Right cardiac atrium (tissue), 5 donors: ENCODE measurements at regions not wholly inside any gene's neighbourhood (a gene's known extent, or its start where the extent isn't known, plus 50 kb on each side); places are given as distances from the start of the nearest gene placed in this dataset.

Source experiments
- ATAC-seq, 2 donors: fragments of 200-7000 bp; cut with Tn5 transposase; one replicate each; pipeline versions ENCODE4 v1.8.0 to v1.9.1; 2020; ENCODE audit warnings: moderate library complexity in 2 of 2, mild to moderate bottlenecking in 1 of 2
- DNase-seq, 3 donors: peaks; one replicate each; pipeline ENCODE4 v3.0.0-alpha.2; 2020
- H3K27ac ChIP-seq: one replicate; pipeline ENCODE4 v1.5.1; 2013; ENCODE audit warnings: mild to moderate bottlenecking, low read length, control low read depth, moderate library complexity
- H3K27me3 ChIP-seq: one replicate; pipeline ENCODE4 v1.6.1; 2013; ENCODE audit not compliant: control insufficient read depth, insufficient read depth
- H3K4me1 ChIP-seq: one replicate; pipeline ENCODE4 v1.6.1; 2013; ENCODE audit warnings: low read length; ENCODE audit not compliant: control insufficient read depth, insufficient read depth
- H3K4me3 ChIP-seq: one replicate; pipeline ENCODE4 v1.5.1; 2013; ENCODE audit warnings: low read length, control low read depth
- H3K9me3 ChIP-seq: one replicate; pipeline ENCODE4 v1.6.1; 2013; ENCODE audit warnings: low read length; ENCODE audit not compliant: control insufficient read depth
- WGBS: extraction: QIAGEN DNeasy Blood & Tissue Kit; methylation state at CpG from one replicate; pipeline ENCODE4 v1.1.7; 2013; 5-methylcytosine and 5-hydroxymethylcytosine counted together
- intact Hi-C, 4 donors: fragments of 100-400 bp; cut with DNase I; formaldehyde crosslinking; loops; one replicate each; pipeline versions ENCODE4 v1.11.0 to v1.14.0; 2022 to 2023
- donor health status: healthy with polysubstance abuse.
- donor health status: DM: no; HTN: yes; CAD: no.
- donor health status: DM: no; HTN: no; CAD: no.
- donor health status: DM: no; HTN: yes; CAD: no; lungs with severe emphysema.
- donor health status: DM: yes; HTN: yes; CAD: no.

DNA sequence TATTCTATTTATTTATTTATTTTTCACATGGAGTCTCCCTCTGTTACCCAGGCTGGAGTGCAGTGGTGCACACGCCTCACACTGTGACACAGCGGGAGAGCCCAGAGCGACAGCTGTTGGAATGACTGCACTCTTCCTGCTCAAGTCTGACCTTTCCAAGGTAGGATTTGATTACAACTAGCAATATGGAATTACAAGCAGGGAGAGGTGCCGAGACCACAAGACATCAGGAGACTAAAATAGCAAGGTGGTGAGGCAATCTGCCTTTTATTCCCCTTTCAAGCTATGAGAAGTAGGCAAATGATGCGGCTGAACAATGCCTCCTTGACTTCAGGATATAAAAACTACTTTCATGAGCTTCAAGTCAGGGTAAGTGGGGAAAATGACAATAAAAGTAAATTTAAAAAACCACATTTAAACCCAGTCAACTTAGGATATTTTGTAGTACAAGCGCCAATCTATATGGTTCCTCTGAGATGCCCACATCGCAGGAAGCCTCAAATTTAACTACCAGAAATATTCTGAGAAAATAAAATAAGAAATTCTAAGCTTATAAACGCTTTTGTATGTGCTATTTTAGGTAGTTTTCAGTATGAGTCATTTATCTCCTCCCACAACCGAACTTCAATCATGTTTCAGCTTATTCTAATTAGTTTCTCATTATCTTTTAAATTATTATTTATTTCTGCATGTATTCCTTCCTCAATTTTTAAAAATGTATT lies 146.9 kb upstream of the SGK1 start:
- DNase-seq, result no peak
- Histone ChIP-seq H3K27me3 (no peaks in the 10 kb centered on the region), H3K9me3 (no peaks in the 10 kb centered on the region), H3K4me3 (no peak overlapping the region), H3K27ac (no peak overlapping the region), H3K4me1 (no peaks in the 10 kb centered on the region)
- 86% methylated on average over 9 of the region's 9 CpGs for WGBS
- intact Hi-C loops, result no loop called here
- ATAC-seq, result no peak

DNA sequence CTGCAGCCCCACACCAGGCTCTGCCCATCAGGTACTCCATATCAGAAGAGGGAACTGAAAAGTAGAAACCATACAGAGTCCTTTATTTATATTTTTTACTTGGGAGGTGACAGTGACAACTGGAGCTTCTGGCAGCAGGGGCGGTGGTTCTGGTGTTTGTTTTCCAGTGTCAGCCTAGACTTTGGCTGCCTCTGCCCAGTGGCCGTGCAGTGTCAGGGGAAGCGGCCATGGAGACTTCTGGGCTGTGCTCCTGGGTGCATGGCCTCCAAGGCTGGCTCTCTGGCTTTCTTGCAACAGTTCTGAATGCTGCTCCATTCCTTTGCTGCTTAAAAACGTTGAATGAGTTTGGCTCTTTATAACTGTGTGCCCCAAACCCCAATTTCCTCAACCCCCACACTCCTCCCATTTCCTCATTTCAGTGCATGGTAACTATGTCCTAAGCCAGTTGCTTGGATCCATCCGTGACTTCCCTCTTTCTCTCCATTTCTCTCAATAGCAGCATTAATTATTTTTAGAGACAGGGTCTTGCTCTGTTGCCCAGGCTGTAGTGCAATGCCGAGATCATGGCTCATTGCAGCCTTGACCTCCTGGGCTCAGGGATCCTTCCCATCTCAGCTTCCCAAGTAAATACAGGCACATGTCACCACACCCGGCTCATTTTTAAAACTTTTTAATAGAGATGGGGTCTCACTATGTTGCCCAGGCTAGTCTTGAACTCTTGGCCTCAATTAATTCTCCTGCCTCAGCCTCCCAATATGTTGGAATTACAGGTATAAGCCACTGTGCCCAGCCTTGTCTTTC lies 141.1 kb upstream of the SGK1 start:
- H3K27me3 ChIP-seq, result no peaks in the 10 kb centered on the region
- H3K4me1 ChIP-seq, result no peaks in the 10 kb centered on the region
- no peaks in the 10 kb centered on the region for H3K9me3 ChIP-seq
- ATAC-seq, result peak in 1 of 2 donors; percentile 25
- WGBS, result 72% methylated on average over 7 of the region's 7 CpGs
- no peak overlapping the region for H3K27ac ChIP-seq
- H3K4me3 ChIP-seq, result no peak overlapping the region
- intact Hi-C loops, result no loop called here
- DNase-seq, result no peak

DNA sequence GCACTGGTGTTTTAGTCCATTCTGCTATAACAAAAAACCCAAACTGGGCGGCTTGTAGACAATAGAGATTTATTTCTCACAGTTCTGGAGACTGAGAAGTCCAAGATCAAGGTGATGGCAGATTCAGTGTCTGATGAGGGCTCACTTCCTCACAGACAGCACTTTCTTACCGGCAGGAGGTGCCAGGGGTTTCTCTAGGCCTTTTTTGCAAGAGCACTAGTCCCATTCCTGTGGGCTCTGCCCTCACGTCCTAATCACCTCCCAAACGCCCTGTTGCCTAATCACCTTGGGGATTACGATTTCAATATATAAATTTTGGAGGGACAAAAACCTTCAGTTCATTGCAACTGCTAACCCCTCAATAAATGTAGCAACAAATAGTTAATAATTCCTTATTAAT lies 140.0 kb upstream of the SGK1 start:
- H3K27ac ChIP-seq, result no peak overlapping the region
- H3K4me1 ChIP-seq, result no peaks in the 10 kb centered on the region
- no peak for DNase-seq
- 79% methylated on average over 5 of the region's 5 CpGs for WGBS
- H3K4me3 ChIP-seq, result no peak overlapping the region
- no peaks in the 10 kb centered on the region for H3K27me3 ChIP-seq
- intact Hi-C loops, result no loop called here
- no peaks in the 10 kb centered on the region for H3K9me3 ChIP-seq
- no peak for ATAC-seq

DNA sequence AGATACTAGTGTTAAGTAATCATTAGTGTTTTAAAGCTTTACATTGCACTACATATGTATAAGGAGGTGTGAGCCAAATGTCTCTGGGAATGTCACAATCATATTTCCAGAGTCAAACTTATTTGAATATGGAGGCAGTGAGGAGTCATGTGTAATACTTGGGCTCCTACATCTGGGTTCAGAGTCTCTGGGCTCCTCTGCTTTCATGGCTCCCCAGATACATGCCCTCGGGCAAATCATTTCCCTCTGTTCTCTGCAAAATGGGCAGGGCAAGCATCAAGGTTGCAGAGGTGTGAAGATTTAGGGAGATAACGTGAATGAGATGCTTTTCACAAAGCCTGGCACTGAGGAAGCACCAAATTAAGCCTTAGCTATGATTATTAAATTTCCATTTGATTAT lies 138.3 kb upstream of the SGK1 start:
- ATAC-seq (no peak), DNase-seq (no peak)
- no peaks in the 10 kb centered on the region for H3K27me3 ChIP-seq
- 91% methylated on average over 2 of the region's 2 CpGs for WGBS
- H3K4me1 ChIP-seq, result no peaks in the 10 kb centered on the region
- H3K27ac ChIP-seq, result no peak overlapping the region
- intact Hi-C loops, result no loop called here
- H3K4me3 ChIP-seq, result no peak overlapping the region
- H3K9me3 ChIP-seq, result no peaks in the 10 kb centered on the region

DNA sequence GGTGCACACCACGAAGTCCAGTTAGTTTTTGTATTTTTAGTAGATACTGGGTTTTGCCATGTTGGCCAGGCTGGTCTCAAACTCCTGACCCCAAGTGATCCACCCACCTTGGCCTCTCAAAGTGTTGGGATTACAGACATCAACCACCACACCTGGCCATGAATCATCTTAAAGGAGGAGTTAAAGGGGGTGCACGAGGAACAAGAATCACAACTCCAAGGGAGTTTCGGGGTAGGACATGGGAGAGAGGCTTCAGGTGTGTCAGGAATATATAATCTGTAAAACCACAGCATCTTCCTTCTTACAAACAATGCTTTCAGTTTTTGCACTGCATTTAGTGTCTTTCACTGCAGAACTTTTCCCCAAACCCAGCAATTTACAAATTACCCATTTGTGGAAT lies 137.4 kb upstream of the SGK1 start:
- ATAC-seq (no peak), DNase-seq (no peak)
- no peaks in the 10 kb centered on the region for H3K4me1 ChIP-seq
- H3K9me3 ChIP-seq, result no peaks in the 10 kb centered on the region
- H3K27ac ChIP-seq, result no peak overlapping the region
- intact Hi-C loops, result no loop called here
- no peaks in the 10 kb centered on the region for H3K27me3 ChIP-seq
- no peak overlapping the region for H3K4me3 ChIP-seq
- WGBS, result 84% methylated on average over 3 of the region's 3 CpGs

DNA sequence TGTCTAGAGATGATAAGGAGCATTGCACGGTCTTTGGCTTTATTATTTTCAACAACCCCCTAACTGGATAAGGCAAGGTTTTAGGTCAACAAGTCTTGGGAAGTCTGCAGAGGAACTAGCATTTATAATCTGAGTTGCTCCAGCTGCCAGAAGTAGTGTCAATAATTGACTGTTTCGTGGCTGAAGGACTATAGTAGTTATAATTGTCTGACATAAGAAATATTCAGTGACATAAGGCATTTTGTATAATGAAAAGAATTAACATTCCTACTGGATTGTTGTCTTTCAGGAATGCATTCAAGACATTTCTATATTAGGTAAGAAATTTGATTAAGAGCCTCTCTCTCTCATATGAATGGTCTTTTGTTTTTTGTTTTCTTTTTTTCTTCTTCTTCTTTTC lies 136.9 kb upstream of the SGK1 start:
- Histone ChIP-seq H3K9me3 (no peaks in the 10 kb centered on the region), H3K4me1 (no peaks in the 10 kb centered on the region), H3K4me3 (no peak overlapping the region), H3K27ac (no peak overlapping the region), H3K27me3 (no peaks in the 10 kb centered on the region)
- WGBS, result 44% methylated on average over 2 of the region's 2 CpGs
- ATAC-seq (no peak), DNase-seq (no peak)
- intact Hi-C loops, result no loop called here

DNA sequence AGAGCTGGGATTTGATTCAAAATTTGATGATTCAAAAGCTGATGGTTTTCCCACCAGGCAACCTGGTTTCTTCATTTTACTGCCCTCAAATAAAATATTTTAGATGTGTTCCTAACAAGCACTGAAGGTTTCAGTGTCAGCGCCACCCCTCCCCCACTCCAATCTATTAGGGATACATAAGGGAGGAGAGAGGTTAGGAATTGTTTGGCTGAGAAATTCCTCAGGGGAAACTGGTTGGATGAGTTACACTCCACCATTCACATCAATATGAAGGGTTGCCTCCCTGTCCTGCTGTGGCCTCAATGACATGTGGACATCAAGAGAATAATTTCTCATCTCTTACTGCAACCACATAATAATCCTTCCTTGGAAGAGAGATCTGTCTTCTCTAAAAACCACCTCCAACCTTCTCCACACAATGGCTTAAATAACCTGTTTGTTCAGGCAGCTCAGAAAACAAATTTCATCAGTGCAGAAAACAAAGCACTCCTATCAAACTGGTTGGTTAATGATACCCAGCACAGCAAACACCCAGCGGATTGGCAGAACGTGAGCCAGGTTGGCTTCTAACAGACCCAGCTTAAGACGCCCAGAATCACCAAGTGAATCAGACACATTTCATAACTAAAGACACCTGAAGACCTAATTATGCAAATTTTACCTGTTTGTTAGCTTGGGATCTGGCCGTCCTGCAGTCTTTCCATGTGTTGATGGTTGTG lies 136.0 kb upstream of the SGK1 start:
- ATAC-seq (no peak), DNase-seq (no peak)
- Histone ChIP-seq H3K27me3 (no peaks in the 10 kb centered on the region), H3K4me3 (no peak overlapping the region), H3K9me3 (no peaks in the 10 kb centered on the region), H3K27ac (no peak overlapping the region), H3K4me1 (no peaks in the 10 kb centered on the region)
- 88% methylated on average over 5 of the region's 5 CpGs for WGBS
- intact Hi-C loops, result no loop called here

DNA sequence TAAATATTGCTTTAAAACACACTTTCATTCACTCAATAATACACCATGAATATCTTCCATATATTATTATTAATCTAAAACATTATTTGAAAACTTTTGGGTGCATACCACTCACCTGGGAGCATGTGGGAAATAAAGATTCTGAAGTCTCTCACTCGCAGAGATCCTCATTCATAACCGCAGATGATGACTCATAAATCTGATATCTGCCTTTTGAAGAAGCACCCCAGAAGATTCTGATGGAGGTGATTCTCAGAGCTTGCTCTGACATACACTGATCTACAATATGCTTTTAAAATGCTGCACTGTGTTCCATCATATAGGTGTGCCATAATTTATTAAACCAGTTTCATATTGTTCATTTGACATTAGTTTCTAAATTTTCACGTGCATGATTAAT lies 135.0 kb upstream of the SGK1 start:
- DNase-seq (no peak), ATAC-seq (no peak)
- intact Hi-C loops, result no loop called here
- Histone ChIP-seq H3K9me3 (no peaks in the 10 kb centered on the region), H3K4me3 (no peak overlapping the region), H3K27me3 (no peaks in the 10 kb centered on the region), H3K27ac (no peak overlapping the region), H3K4me1 (no peaks in the 10 kb centered on the region)
- 86% methylated on average over 3 of the region's 3 CpGs for WGBS

DNA sequence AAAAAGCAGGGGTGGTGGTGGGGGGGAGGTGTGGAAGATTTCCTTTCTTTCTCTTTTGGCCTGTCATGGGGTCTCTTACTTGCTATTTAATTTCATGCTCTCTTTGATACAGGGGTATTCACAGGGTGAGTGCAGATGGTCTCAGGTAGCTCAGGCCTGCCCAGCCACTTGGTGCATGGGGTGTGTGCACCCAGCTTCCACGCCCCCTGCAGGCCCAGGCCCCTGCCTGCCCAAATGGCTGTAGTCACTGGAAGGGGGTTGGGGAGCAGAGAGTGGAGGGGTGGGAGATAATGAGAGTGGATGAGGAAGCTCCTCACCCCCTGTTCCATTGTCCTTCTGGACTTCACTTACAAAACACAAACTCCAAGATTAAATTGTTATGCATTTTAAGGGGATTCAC lies 133.6 kb upstream of the SGK1 start:
- Histone ChIP-seq H3K4me1 (no peaks in the 10 kb centered on the region), H3K27me3 (no peaks in the 10 kb centered on the region), H3K27ac (no peak overlapping the region), H3K9me3 (no peaks in the 10 kb centered on the region), H3K4me3 (no peak overlapping the region)
- DNase-seq (no peak), ATAC-seq (no peak)
- 95% methylated on average over 1 of the region's 1 CpG for WGBS
- intact Hi-C loops, result no loop called here

DNA sequence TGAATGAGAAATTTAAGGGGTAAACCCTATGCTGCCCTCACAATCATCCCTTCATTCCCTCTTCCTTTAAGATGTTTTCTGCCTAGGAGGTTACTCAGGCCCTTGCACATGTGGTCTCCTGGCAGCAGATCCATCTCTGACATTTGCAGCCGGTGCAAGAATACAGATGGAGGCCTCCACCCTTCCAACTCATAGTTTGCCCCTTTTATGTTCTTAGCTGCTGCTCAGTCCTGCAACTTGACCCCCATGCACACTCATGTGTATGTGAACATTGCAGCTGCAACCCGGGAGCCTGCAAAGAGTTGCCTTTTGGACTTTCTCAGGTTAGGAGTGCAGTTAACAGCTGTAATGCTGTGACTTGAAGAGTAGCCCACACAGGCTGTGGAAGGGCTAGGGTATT lies 131.9 kb upstream of the SGK1 start:
- Histone ChIP-seq H3K4me1 (no peaks in the 10 kb centered on the region), H3K9me3 (no peaks in the 10 kb centered on the region), H3K4me3 (no peak overlapping the region), H3K27ac (no peak overlapping the region), H3K27me3 (no peaks in the 10 kb centered on the region)
- ATAC-seq (no peak), DNase-seq (no peak)
- 85% methylated on average over 2 of the region's 2 CpGs for WGBS
- intact Hi-C loops, result no loop called here

DNA sequence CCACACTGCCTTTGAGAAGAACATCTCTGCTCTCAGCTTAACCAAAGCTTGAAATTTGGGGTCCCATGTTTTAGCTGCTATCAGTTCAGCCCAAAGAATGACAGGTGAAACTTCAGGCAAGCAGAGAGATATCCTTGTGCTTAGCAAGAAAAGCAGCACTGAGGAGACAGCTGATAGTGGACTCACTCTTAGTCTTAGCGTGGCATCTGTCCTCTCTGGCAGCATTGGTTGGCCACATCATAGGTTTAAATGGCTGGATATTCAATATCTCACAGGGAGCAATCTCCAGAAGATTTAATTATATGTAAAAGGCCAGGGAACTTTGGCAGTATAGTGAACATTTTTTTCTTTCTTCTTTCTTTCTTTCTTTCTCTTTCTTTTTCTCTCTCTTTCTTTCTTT lies 131.1 kb upstream of the SGK1 start:
- ATAC-seq, result no peak
- no peaks in the 10 kb centered on the region for H3K27me3 ChIP-seq
- no peaks in the 10 kb centered on the region for H3K9me3 ChIP-seq
- intact Hi-C loops, result no loop called here
- 98% methylated on average over 1 of the region's 1 CpG for WGBS
- H3K4me1 ChIP-seq, result no peaks in the 10 kb centered on the region
- DNase-seq, result no peak
- no peak overlapping the region for H3K4me3 ChIP-seq
- H3K27ac ChIP-seq, result no peak overlapping the region
